Activated CD4-positive, alpha-beta T cell treated with anti-CD3 and anti-CD28 coated beads, Interleukin-10, Interleukin-2, amounts not matched to agents 100 ng/mL and 50 ng/mL, durations not matched to agents 16 hours and 8 hours (primary cell): ENCODE measurements at regions not wholly inside any gene's neighbourhood (a gene's known extent, or its start where the extent isn't known, plus 50 kb on each side); places are given as distances from the start of the nearest gene placed in this dataset.

ENCODE experiments used
- DNase-seq: peaks from one replicate; pipeline ENCODE4 v3.0.0-alpha.2; 2020

DNA sequence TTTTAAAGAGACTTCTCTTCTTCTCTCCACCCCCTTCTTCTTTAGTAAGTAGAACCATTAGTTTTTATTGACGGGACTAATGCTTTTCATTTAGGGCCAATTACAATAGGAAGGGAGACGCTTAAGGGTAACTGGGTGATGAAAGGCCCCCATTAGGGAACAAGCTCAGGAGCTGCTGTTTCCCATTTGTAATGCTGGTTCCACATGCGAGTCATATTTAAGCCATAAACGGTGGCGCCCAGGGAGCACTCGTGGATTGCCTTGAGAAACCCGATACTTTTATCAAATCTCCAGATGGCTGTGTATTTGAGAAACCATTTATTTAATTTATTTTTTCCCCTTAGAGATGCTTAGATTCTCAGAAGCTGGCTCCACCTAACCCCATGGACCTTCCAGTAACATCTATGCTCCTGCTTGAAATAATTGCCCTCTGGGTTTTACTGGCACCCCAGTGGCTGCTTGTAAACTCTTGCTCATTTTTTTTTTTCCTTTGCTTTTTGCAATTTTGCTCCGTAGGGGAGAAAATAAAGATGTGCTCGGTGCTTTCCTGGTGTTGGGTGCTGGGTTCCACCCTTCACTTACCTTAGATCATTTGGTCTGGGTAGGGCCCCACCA lies 124.2 kb upstream of the MSX1 start:
- no peak for DNase-seq

- DNase-seq = no peak
Observed at GRCh38 chr4:4734425-4734824, 125.0 kb upstream of the MSX1 start.

- DNase-seq = no peak
Observed at GRCh38 chr4:4733663-4734062, 125.8 kb upstream of the MSX1 start.

DNA sequence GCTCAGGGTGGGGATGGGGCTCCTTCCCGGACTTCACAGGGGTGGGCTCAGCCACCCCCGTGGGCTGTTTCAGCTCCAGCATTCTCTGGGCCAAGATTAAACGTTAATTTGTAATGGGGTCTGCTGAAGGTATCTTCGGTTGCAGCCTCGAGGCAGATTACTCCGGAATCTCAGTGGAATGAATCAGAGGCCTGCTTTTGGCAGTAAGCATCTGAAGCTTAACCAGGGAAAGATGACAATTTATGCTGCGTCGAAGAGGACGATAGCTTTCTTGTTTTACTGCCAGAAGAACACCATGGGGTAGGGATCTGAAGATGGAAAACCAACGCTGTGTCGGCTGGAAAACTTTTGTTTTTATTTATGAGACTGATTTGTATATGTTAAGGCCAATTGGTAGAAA lies 129.2 kb upstream of the MSX1 start:
- no peak for DNase-seq

GRCh38 chr4:4729206-4729605 lies 130.3 kb upstream of the MSX1 start:
- DNase-seq = no peak

- DNase-seq = no peak
Observed at GRCh38 chr4:4727536-4727935, 131.9 kb upstream of the MSX1 start.

- no peak for DNase-seq
Observed at GRCh38 chr4:4726051-4726450, 133.4 kb upstream of the MSX1 start.

DNA sequence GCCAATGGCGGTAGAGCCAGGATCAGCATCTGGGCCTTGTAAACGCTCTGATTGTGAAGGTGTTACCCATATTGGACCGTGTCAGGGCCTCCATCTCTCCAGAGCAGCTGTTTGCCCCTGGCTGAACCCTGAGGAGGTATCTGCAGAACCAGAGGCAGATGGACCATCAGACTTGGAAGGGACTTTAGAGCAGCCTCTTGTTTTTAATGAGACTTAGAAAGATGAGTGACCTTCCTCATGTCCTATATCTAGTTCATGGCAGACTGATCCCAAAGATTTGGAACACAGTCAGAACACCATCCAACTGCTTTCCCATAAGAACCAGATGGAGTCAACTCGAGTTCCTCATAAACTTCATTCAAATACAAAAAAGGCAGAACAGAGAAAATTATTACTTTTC lies 135.1 kb upstream of the MSX1 start:
- DNase-seq = no peak

DNA sequence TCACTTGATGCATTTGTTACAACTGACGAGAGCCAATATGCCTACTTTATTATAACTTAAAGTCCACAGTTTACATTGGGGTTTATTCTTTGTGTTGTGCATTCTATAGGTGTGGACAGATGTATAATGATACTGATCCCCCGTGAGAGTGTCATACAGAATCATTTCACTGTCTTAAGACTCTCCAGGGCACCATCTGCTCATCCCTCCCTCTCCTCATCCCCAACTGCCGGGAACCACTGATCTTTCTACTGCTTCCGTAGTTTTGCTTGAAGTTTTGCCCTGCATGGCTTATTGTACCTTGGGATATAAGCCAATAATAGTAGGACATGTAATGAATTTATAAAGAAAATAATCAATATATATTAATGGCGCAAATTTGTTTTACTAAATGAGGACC lies 137.8 kb upstream of the MSX1 start:
- DNase-seq = no peak

DNA sequence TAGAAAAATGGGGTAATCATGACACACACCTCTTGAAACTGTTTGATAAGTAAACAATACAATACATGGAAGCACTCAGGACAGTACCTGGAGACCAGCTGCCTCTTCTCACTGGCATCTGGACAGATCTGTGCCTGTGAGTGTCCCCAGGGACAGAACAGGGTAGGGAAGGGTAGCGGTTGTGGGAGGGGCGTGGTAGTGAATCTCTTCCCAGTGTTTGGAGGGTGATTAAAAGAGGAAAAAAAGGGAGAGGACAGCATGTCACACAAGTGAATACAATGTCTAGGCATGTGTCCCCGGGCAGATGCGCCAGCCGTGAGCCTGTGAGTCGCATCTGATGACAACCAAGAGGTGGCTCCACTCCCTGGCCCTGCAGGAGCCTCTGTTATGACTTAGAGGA lies 138.8 kb upstream of the MSX1 start:
- DNase-seq = no peak

GRCh38 chr4:4719436-4719835 lies 140.0 kb upstream of the MSX1 start:
- no peak for DNase-seq

GRCh38 chr4:4717692-4718091 lies 141.8 kb upstream of the MSX1 start:
- no peak for DNase-seq

GRCh38 chr4:4714331-4714730 lies 145.1 kb upstream of the MSX1 start:
- DNase-seq = no peak

DNA sequence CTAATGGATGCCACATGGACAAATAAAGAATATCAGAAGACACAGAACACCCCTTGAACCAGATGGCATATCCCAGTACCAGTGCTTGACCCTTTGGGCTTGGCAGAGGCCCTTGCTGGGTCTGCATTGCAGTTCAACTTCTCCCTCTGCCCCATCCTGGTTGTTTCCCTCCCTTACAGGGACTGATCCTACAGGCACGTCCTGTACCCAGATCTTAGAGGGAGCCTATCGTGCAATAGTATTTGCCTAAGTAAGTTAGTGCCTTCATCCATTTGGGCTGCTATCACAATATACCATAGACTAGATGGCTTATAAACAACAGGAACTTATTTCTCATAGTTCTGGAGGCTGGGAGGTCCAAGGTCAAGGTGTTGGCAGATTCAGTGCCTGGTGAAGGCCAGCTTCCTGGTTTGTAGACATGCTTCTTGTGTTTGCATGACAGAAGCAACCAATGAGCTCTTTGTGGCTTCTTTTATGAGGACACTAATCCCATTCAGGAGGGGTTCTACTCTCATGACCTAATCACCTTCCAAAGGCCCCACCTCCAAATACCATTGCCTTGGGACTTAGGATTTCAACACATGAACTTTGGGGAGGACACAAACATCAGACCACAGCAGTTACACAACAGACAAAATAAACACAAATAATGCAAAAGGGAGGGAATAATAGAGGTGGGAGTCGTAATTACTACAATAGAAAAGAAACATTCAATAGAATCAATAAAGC lies 146.5 kb upstream of the MSX1 start:
- DNase-seq = no peak

GRCh38 chr4:4711902-4712301 lies 147.6 kb upstream of the MSX1 start:
- DNase-seq = no peak

- no peak for DNase-seq
Observed at GRCh38 chr4:4709736-4710135, 149.7 kb upstream of the MSX1 start.

- DNase-seq = no peak
Observed at GRCh38 chr4:4704267-4704666, 155.2 kb upstream of the MSX1 start.

GRCh38 chr4:4697584-4697983 lies 155.7 kb upstream of the STX18 start:
- no peak for DNase-seq

DNA sequence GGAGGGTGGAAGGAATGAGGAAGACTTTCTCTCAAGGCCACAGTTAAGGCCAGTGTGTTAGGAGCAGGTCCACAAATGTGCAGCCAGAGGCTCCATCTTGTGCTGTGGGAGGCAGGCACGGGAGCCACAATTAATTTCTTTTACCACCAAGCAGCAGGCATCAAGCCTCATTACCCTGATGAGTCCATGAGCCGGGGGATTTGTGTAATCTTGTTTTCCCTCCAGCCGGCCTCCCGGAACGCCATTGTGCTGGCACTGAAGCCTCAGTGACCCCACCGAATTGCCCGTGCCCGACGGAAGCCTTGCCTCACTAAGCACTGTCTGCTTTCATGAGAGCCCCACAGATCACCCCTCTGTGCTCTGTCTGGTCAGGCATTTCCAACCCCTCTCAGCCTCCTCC lies 154.7 kb upstream of the STX18 start:
- no peak for DNase-seq

DNA sequence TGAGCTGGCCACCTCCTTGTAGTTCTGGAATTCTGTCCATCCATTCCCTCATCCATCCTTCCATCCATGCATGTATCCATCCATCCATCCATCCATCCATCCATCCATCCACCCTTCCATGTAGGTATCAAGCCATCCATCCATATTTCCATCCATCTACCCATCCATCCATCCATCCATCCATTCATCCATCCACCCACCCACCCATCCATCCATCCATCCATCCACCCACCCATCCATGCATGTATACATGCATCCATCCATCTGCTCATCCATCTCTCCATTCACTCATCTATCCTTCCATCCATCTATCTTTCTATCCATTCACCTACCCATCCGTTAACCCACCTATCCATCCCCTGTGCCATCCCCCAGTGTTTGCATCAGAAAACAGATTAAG lies 153.6 kb upstream of the STX18 start:
- DNase-seq = no peak

- DNase-seq = no peak
Observed at GRCh38 chr4:4694827-4695226, 153.0 kb upstream of the STX18 start.

GRCh38 chr4:4694296-4694772 lies 152.5 kb upstream of the STX18 start:
- no peak for DNase-seq

- DNase-seq = no peak
Observed at GRCh38 chr4:4693755-4694295, 152.0 kb upstream of the STX18 start.

- peak; percentile 74 for DNase-seq
Observed at GRCh38 chr4:4693258-4693657, 151.4 kb upstream of the STX18 start.

DNA sequence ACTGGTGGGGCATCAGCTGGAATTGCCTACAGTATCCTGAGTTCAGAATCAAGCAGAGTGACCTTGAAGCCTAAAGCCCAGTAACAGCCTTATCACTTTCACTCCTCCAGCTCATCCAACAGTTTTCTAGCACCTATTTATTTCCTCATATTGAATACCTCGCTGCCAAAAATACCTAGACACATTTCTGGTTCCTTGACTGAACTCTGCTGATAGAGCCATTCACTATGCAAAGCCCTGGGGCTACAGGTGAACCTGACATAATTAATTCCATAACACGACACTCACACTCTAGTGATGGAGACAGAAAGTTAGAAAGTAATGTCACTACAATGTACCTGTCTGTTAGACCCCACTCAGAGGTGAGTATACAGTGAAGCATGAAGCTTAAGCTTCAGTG lies 149.0 kb upstream of the STX18 start:
- DNase-seq = no peak
